ENCODE measurements at regions not wholly inside any gene's neighbourhood (a gene's known extent, or its start where the extent isn't known, plus 50 kb on each side); places are given as distances from the start of the nearest gene placed in this dataset.

- Histone ChIP-seq H3K79me2 (ENCODE audit: insufficient read depth, low read depth) (no peaks in the 10 kb centered on the region), H2AFZ (ENCODE audit: low read depth) (no peak overlapping the region), H3K27me3 (ENCODE audit: insufficient read depth, low read depth) (no peaks in the 10 kb centered on the region), H3K36me3 (ENCODE audit: insufficient read depth) (no peaks in the 10 kb centered on the region), H3K4me1 (ENCODE audit: low read depth, poor library complexity, severe bottlenecking) (no peaks in the 10 kb centered on the region), H3K9ac (no peak overlapping the region), H4K20me1 (ENCODE audit: insufficient read depth) (no peaks in the 10 kb centered on the region), H3K4me3 (IDR thresholded peaks at IDR 0.05; ENCODE audit: insufficient read depth, low read depth, low read length) (no peak overlapping the region), H3K4me2 (no peak overlapping the region), H3K27ac (no peak overlapping the region)
- TF ChIP-seq, protein P1, sequence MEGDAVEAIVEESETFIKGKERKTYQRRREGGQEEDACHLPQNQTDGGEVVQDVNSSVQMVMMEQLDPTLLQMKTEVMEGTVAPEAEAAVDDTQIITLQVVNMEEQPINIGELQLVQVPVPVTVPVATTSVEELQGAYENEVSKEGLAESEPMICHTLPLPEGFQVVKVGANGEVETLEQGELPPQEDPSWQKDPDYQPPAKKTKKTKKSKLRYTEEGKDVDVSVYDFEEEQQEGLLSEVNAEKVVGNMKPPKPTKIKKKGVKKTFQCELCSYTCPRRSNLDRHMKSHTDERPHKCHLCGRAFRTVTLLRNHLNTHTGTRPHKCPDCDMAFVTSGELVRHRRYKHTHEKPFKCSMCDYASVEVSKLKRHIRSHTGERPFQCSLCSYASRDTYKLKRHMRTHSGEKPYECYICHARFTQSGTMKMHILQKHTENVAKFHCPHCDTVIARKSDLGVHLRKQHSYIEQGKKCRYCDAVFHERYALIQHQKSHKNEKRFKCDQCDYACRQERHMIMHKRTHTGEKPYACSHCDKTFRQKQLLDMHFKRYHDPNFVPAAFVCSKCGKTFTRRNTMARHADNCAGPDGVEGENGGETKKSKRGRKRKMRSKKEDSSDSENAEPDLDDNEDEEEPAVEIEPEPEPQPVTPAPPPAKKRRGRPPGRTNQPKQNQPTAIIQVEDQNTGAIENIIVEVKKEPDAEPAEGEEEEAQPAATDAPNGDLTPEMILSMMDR (conservative IDR thresholded peaks at IDR 0.05; ENCODE audit: low read depth, low read length), result no peak
These were observed 56.7 kb upstream of the GUCA2B start for GRCh38 chr1:42096554-42096953.

GRCh38 chr1:42089246-42089645 lies 64.0 kb upstream of the GUCA2B start:
- TF ChIP-seq, protein P1 (conservative IDR thresholded peaks at IDR 0.05; ENCODE audit: low read depth, low read length), result no peak
- Histone ChIP-seq H3K4me2 (no peak overlapping the region), H3K4me3 (IDR thresholded peaks at IDR 0.05; ENCODE audit: insufficient read depth, low read depth, low read length) (no peak overlapping the region), H3K27ac (no peak overlapping the region), H3K9ac (no peak overlapping the region), H3K79me2 (ENCODE audit: insufficient read depth, low read depth) (no peaks in the 10 kb centered on the region), H3K27me3 (ENCODE audit: insufficient read depth, low read depth) (no peaks in the 10 kb centered on the region), H4K20me1 (ENCODE audit: insufficient read depth) (no peaks in the 10 kb centered on the region), H2AFZ (ENCODE audit: low read depth) (no peak overlapping the region), H3K36me3 (ENCODE audit: insufficient read depth) (no peaks in the 10 kb centered on the region), H3K4me1 (ENCODE audit: low read depth, poor library complexity, severe bottlenecking) (no peaks in the 10 kb centered on the region)

- no peak overlapping the region for H3K9ac ChIP-seq
- H3K79me2 ChIP-seq (ENCODE audit: insufficient read depth, low read depth), result no peaks in the 10 kb centered on the region
- TF ChIP-seq, protein P1 (conservative IDR thresholded peaks at IDR 0.05; ENCODE audit: low read depth, low read length), result no peak
- H3K4me3 ChIP-seq (IDR thresholded peaks at IDR 0.05; ENCODE audit: insufficient read depth, low read depth, low read length), result no peak overlapping the region
- H3K4me1 ChIP-seq (ENCODE audit: low read depth, poor library complexity, severe bottlenecking), result no peaks in the 10 kb centered on the region
- H4K20me1 ChIP-seq (ENCODE audit: insufficient read depth), result no peaks in the 10 kb centered on the region
- H2AFZ ChIP-seq (ENCODE audit: low read depth), result no peak overlapping the region
- H3K4me2 ChIP-seq, result no peak overlapping the region
- H3K36me3 ChIP-seq (ENCODE audit: insufficient read depth), result no peaks in the 10 kb centered on the region
- no peak overlapping the region for H3K27ac ChIP-seq
- no peaks in the 10 kb centered on the region for H3K27me3 ChIP-seq (ENCODE audit: insufficient read depth, low read depth)
These were observed 67.1 kb upstream of the GUCA2B start for GRCh38 chr1:42086146-42086545.

DNA sequence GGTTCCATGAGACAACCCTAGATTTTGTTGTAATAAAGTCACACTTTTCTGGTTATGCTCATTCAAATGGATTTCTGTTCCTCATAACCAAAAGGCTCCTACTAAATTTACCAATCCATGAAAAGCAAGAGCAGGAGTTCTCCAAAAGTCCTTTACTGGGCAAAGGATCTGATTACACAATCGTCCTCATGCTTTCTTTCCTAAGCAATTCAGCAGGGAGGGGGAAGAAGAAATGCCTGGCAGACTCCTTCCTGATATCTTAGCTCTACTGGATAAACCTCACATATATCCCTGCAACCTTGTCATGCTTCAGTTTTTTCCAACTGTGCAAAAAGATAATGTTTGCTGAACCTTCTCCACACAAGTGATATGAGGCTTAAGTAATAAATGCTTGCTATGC lies 67.6 kb upstream of the GUCA2B start:
- H3K4me1 ChIP-seq (ENCODE audit: low read depth, poor library complexity, severe bottlenecking), result no peaks in the 10 kb centered on the region

More for the DNA sequence above, 67.6 kb upstream of the GUCA2B start:
- no peaks in the 10 kb centered on the region for H4K20me1 ChIP-seq (ENCODE audit: insufficient read depth)
- no peaks in the 10 kb centered on the region for H3K79me2 ChIP-seq (ENCODE audit: insufficient read depth, low read depth)
- no peak overlapping the region for H3K27ac ChIP-seq
- TF ChIP-seq, protein P1 (conservative IDR thresholded peaks at IDR 0.05; ENCODE audit: low read depth, low read length), result no peak
- H3K36me3 ChIP-seq (ENCODE audit: insufficient read depth), result no peaks in the 10 kb centered on the region
- no peak overlapping the region for H3K4me2 ChIP-seq
- no peak overlapping the region for H2AFZ ChIP-seq (ENCODE audit: low read depth)
- no peak overlapping the region for H3K9ac ChIP-seq
- no peak overlapping the region for H3K4me3 ChIP-seq (IDR thresholded peaks at IDR 0.05; ENCODE audit: insufficient read depth, low read depth, low read length)
- H3K27me3 ChIP-seq (ENCODE audit: insufficient read depth, low read depth), result no peaks in the 10 kb centered on the region

All from KMS-11 (cell line).